Umbilical cord (tissue), 1 donor: ENCODE measurements at regions not wholly inside any gene's neighbourhood (a gene's known extent, or its start where the extent isn't known, plus 50 kb on each side); places are given as distances from the start of the nearest gene placed in this dataset.
A peak's percentile ranks its signal among the peaks of the same experiment; 100 is the strongest.

Experiments used
- DNase-seq: peaks from one replicate; pipeline ENCODE4 v3.0.0-alpha.2; 2015; ENCODE audit warnings: low spot score

- no peak for DNase-seq
Observed at GRCh38 chr4:28373601-28374000, 1513.0 kb downstream of the STIM2 start.

DNA sequence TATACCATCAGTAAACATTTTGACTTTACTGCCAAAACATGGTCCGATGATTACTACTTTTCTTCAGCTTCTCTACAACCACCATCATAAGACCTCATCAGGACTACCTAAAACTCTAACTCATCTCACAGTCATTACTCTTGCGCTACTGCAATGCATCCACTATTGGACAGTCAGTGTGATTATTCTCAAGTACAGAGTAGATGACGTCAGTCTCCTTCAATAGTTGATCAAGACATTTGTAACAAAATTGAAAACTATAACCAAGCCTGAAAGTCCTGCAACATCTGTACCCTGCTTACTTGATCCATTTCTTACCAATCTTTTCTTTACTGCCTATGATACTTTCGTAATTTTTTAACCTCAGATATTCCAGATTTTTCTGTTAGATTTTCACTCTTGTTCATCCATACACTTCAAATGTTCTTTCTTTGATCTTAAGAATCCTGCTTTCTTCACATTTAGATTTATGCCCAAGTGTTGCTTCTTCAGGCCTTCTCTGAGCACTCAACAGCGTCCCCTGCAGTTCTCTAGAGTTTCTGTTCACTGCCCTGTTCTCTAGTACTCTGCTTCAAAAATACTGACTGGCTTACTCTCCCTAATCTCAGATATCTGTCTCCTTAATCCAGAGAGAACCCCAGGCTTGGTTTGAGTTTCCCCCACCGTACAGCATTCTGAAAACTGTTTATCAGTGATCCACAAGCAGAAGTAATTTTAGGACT, 1517.6 kb downstream of the STIM2 start:
- peak; percentile 68 for DNase-seq

DNA sequence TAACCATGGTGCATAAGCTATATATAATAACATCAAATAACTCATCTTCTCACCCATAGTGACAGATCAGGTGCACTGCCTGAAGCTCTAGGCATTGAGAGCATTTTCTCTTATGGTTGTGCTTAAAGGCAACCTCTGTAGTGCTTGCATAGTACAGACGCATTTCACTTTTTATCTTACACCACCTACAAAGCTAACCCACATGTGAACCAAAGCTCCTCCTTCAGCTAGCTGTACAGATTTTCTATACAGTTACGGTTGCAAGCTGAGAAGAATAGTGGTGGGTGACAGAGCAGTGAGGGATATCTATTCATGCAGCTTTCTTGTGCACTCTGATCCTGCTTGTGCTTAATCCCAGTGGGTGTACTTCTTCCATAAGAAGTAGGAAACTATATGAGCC, 1525.2 kb downstream of the STIM2 start:
- peak; percentile 23 for DNase-seq

GRCh38 chr4:28386776-28387175, 1526.1 kb downstream of the STIM2 start:
- DNase-seq = no peak

GRCh38 chr4:28388471-28388870, 1527.8 kb downstream of the STIM2 start:
- DNase-seq = no peak

GRCh38 chr4:28391877-28392276, 1531.2 kb downstream of the STIM2 start:
- no peak for DNase-seq

DNA sequence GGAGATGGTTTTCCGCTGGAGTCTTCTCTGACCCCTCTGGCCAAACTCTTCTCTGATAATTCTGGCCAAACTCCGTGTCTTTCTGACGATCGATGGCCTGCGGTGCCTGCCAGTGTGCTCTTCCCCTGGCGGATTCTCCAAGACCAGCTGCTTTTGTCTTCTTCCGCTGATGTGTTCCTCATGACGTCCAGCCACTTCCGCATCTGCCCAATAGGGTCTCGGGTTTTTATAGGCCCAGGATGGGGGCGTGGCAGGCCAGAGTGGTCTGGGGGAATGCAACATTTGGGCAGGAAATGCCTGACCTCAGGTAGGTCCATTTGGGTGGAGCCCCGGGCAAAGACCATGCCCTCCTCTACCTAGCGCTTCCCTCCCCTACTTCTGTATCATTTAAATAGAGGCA, 1542.1 kb downstream of the STIM2 start:
- no peak for DNase-seq

DNA sequence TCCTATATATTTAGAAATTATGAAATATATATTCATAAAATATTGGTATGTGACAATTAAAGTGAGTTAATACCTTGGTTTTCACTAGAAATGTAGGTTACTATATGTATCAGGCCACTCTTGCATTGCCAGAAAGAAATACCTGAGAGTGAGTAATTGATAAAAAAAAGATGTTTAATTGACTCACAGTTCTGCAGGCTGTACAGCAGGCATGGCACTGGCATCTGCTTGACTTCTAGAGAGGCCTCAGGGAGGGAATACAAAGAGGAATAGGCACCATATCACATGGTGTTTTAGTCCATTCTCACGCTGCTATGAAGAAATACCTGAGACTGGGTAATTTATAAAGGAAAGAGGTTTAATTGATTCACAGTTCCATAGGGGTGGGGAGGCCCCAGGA, 1560.6 kb downstream of the STIM2 start:
- no peak for DNase-seq

- no peak for DNase-seq
Observed at GRCh38 chr4:28426251-28426650, 1565.6 kb downstream of the STIM2 start.

DNA sequence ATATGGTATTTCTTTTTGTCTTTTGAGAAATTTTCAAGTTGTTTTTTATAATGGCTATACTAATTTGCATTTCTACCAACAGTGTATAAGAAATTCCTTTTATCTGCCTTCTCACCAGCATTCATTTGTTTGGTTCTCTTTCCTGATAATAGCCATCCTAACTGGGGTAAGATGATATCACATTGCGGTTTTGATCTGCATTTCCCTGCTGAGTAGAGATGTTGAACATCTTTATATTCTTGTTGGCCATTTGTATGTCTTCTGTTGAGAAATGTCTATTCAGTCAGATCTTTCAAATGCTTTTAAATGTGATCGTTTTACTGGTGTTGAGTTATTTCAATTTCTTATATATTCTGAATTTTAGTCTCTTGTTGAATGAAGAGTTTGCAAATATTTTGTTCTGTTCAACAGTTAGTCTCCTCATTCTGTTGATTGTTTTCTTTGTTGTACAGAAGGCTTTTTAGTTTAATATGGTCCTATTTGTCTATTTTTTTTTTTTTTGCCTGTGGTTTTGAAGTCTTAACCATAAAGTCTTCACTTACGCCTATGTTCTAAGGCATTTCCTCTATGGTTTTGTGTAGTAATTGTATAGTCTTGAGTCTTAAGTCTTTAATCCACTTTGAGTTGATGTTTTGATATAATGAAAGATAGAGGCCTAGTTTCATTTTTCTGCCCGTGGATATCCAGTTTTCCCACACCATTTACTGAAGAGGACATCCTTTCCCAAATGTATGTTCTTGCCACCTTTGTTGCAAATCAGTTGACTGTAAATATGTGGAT, 1566.9 kb downstream of the STIM2 start:
- no peak for DNase-seq

DNA sequence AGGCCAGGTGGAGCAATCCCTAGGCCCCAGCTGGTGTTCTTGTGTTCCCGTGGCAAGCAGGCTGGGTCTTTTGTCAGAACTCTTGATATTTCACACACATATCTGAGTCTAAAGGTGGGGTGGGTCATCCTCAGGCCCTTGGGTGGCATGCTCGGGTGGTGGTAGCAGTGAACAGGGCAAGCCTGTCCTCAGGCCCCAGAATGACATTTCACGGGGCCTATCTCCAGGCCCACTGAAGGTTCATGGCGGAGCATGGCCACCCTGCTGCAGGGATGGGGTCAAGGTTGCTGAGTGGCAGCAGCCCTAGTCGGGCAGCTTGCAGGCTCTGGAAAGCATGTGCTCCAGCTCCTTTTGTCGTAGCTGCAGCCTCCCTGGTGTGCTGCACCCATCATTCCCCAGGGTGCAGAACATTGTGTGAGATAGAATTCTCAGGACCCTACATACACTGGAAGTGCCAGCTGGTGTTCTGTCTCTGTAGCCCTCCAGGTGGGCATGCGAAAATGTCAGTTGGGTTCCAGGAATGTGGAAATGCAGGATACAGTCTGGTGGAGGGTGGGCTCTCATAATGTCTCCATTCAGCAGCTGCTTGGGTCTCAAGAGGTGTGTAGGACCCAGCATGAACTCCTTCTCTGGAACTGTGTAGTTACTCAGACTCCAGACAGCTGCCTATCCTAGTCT, 1571.8 kb downstream of the STIM2 start:
- no peak for DNase-seq

GRCh38 chr4:28435314-28435713, 1574.7 kb downstream of the STIM2 start:
- DNase-seq = peak; percentile 47

- peak; percentile 21 for DNase-seq
Observed at GRCh38 chr4:28436191-28437080, 1575.8 kb downstream of the STIM2 start.

GRCh38 chr4:28443371-28443770, 1582.7 kb downstream of the STIM2 start:
- no peak for DNase-seq

DNA sequence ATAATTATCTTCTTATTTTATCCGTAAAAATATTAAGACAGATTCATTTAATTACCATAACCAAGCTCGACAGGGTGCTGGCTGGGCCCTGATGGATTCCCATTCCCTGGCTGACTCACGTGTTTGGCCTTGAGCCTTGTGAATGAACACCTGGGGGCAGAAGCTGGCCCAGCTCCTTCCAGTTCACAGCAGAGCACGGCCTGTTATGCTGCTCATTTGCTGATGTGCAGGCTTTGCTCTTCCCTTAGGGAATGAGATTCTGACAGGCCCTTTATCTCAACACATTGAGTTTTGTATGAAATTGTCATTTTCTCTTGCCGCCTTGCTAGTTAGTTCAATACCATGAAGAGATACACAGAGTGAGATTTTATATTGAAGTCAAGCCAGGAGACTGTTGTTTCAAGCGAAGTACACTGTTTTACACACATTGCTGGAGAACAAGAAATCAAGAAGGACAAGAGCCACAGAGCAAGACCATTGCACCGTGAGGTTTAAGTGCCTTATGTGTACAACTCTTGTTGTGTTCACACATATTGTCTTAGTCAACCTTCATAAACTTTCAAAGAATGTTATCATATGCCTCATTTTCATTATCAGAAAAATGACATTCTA, 1583.3 kb downstream of the STIM2 start:
- no peak for DNase-seq

DNA sequence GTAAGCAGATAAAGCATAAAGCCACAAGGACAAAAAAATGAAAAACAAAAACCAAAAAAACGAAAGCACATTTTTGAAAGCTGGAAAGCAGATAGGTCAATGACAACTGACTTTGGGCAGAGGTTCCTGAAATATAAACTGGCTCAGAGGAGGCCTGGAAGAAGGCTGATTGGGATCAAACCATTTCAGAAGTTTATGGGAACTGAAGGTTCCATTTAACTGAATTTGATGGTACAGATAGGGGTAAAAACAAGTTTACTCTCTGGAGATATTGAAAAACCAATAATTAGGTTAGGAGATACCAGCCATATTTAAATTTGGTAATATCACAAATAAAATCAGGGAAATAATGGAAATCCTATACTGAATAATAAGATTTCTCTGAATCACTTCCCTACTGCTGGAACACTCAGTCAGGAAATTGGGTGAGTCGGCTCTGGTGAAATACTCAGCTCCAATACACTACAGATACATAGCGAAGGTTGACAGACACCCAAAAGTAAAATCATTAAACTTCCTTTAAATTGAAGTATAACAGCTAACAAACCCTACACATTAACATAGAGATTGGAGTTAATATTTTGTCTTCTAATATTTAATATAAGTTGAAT, 1584.3 kb downstream of the STIM2 start:
- DNase-seq = no peak

GRCh38 chr4:28449085-28449484, 1588.4 kb downstream of the STIM2 start:
- DNase-seq = no peak

DNA sequence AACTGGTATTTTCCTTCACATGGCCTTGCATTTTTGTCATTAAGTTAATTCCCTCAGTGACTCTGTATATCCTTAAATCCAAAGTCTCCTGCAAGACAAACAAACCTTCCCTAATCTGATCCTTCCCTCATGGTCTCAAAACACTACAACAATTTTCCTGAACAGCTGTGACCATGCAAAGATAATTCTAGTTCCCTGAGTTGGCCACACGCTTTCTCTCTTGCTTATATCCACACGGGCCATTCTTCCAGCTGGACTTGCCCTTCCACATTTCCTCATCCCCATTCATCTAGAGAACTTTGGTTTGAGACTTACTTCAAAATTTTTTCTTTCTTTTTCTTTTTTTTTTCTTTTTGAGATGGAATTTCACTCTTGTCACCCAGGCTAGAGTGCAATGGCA, 1590.7 kb downstream of the STIM2 start:
- no peak for DNase-seq

- DNase-seq = peak; percentile 23
Observed at GRCh38 chr4:28462766-28463700, 1602.4 kb downstream of the STIM2 start.

GRCh38 chr4:28464823-28465222, 1604.2 kb downstream of the STIM2 start:
- DNase-seq = no peak
